Trophoblast cell (in vitro differentiated cells and primary cell): ENCODE measurements at regions not wholly inside any gene's neighbourhood (a gene's known extent, or its start where the extent isn't known, plus 50 kb on each side); places are given as distances from the start of the nearest gene placed in this dataset.
A peak's percentile ranks its signal among the peaks of the same experiment; 100 is the strongest.

Experiments used
- DNase-seq, 2 donors: peaks; one replicate each; pipeline ENCODE4 v3.0.0-alpha.2; 2016
- H2AFZ ChIP-seq: 2 replicates; pipeline ENCODE4 v1.6.1; 2013; ENCODE audit warnings: low read length, moderate library complexity, mild to moderate bottlenecking; ENCODE audit not compliant: insufficient read depth, poor library complexity
- H2AK5ac ChIP-seq: 2 replicates; pipeline ENCODE4 v1.6.1; 2013; ENCODE audit warnings: mild to moderate bottlenecking, low read length
- H2BK120ac ChIP-seq: 2 replicates; pipeline ENCODE4 v1.6.1; 2013; ENCODE audit warnings: low read length, mild to moderate bottlenecking, moderate library complexity; ENCODE audit not compliant: insufficient read depth, poor library complexity
- H2BK12ac ChIP-seq: 2 replicates; pipeline ENCODE4 v1.6.1; 2013; ENCODE audit warnings: mild to moderate bottlenecking, low read length, moderate library complexity
- H2BK5ac ChIP-seq: 2 replicates; pipeline ENCODE4 v1.6.1; 2013; ENCODE audit warnings: low read length, low read depth, moderate library complexity, mild to moderate bottlenecking; ENCODE audit not compliant: poor library complexity
- H3K14ac ChIP-seq: 2 replicates; pipeline ENCODE4 v1.6.1; 2013; ENCODE audit warnings: mild to moderate bottlenecking, low read length
- H3K18ac ChIP-seq: 2 replicates; pipeline ENCODE4 v1.6.1; 2013; ENCODE audit warnings: mild to moderate bottlenecking, low read length
- H3K23ac ChIP-seq: 2 replicates; pipeline ENCODE4 v1.6.1; 2013; ENCODE audit warnings: low read length
- H3K27ac ChIP-seq: 2 replicates; pipeline ENCODE4 v1.5.1; 2013; ENCODE audit warnings: low read depth, mild to moderate bottlenecking, inconsistent platforms, low read length, moderate library complexity
- H3K27me3 ChIP-seq: 2 replicates; pipeline ENCODE4 v1.6.1; 2013; ENCODE audit warnings: inconsistent platforms, mild to moderate bottlenecking, low read length, moderate library complexity; ENCODE audit not compliant: insufficient read depth
- H3K36me3 ChIP-seq, 2 experiments: 1 replicate in 1 of 2; 2 replicates in 1 of 2; pipeline ENCODE4 v1.6.1; 2013; ENCODE audit warnings: low read length in 2 of 2, mild to moderate bottlenecking in 2 of 2, moderate library complexity in 1 of 2; ENCODE audit not compliant: insufficient read depth in 2 of 2, control insufficient read depth in 1 of 2
- H3K4ac ChIP-seq: 2 replicates; pipeline ENCODE4 v1.6.1; 2013; ENCODE audit warnings: low read depth, mild to moderate bottlenecking, low read length, moderate library complexity
- H3K4me1 ChIP-seq, 2 experiments: 1 replicate in 1 of 2; 2 replicates in 1 of 2; pipeline ENCODE4 v1.6.1; 2013; ENCODE audit warnings: low read length in 2 of 2, mild to moderate bottlenecking in 2 of 2, moderate library complexity in 1 of 2; ENCODE audit not compliant: insufficient read depth in 2 of 2, control insufficient read depth in 1 of 2
- H3K4me2 ChIP-seq: 2 replicates; pipeline ENCODE4 v1.6.1; 2013; ENCODE audit warnings: inconsistent platforms, mild to moderate bottlenecking, low read length, moderate library complexity
- H3K4me3 ChIP-seq: 2 replicates; pipeline ENCODE4 v1.5.1; 2013; ENCODE audit warnings: mild to moderate bottlenecking, low read depth, low read length, inconsistent platforms
- H3K79me1 ChIP-seq: one replicate; pipeline ENCODE4 v1.6.1; 2013; ENCODE audit warnings: low read length
- H3K79me2 ChIP-seq: 2 replicates; pipeline ENCODE4 v1.6.1; 2013; ENCODE audit warnings: low read length, mild to moderate bottlenecking; ENCODE audit not compliant: control insufficient read depth, insufficient read depth, poor library complexity
- H3K9ac ChIP-seq: 2 replicates; pipeline ENCODE4 v1.6.1; 2013; ENCODE audit warnings: mild to moderate bottlenecking, low read length
- H3K9me3 ChIP-seq: 2 replicates; pipeline ENCODE4 v1.6.1; 2013; ENCODE audit warnings: low read depth, mild to moderate bottlenecking, control low read depth, inconsistent platforms, low read length; ENCODE audit not compliant: insufficient read depth
- H4K12ac ChIP-seq: 2 replicates; pipeline ENCODE4 v1.6.1; 2013; ENCODE audit warnings: low read depth, mild to moderate bottlenecking, low read length, moderate library complexity
- H4K8ac ChIP-seq: 2 replicates; pipeline ENCODE4 v1.6.1; 2013; ENCODE audit warnings: low read depth, mild to moderate bottlenecking, low read length, moderate library complexity
- H4K91ac ChIP-seq: one replicate; pipeline ENCODE4 v1.6.1; 2013; ENCODE audit warnings: low read depth, mild to moderate bottlenecking, low read length, moderate library complexity
- WGBS: extraction: QIAGEN DNeasy Blood & Tissue Kit; methylation state at CpG from one replicate; pipeline ENCODE4 v1.1.7; 2013; ENCODE audit warnings: missing lambda C conversion rate; ENCODE audit not compliant: insufficient read length, insufficient coverage; ENCODE audit errors: extremely low coverage; 5-methylcytosine and 5-hydroxymethylcytosine counted together

DNA sequence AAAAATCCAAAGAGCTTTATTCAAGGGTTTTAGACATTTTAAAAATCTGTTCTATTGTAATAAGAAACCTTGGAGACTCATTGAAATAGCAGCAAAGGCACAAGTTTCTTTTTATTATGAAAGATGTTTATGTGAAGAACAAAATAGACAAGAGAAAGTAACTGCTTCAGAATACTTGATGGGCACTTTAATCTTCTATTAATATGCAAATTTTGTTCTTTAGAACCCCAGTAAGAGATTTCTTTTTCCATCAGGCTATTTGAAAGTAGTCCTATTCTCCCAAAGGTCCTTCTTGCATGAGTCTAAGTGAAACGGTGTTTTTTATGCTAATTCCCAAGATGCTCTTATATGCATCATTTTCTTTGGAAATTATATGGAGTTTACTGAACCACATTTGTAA is 602.0 kb downstream of the EFNA5 start:
- Histone ChIP-seq H3K4me2 (no peak overlapping the region), H3K9me3 (no peaks in the 10 kb centered on the region)

DNA sequence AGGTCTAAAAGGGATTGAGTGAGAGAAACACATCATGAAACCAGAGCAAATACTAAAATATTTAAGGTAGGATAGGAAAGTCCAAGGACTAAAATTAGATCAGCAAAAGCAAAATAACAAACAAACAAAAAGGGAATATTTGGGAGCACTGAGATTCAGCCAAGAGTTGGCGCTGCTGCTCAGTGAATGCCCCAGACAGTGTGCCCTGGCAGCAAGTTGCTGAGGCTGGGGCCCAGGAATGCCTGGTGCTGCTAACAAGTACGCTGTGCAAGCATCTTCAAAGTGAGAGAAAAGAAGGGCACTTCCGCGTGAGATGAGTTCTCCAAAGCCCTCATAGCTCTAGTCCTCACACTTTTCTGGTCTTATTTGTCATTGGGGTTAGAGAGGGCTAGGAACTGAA is 603.3 kb downstream of the EFNA5 start:
- Histone ChIP-seq H3K4me2 (no peak overlapping the region), H3K27me3 (no peaks in the 10 kb centered on the region), H3K9ac (no peak overlapping the region), H3K4me1 (no peaks in the 10 kb centered on the region), H3K18ac (no peak overlapping the region), H3K9me3 (no peaks in the 10 kb centered on the region), H3K4ac (no peak overlapping the region), H3K4me3 (no peak overlapping the region), H2BK12ac (no peak overlapping the region), H3K27ac (no peak overlapping the region), H3K79me1 (peaks cover 3% of the 10 kb centered on the region), H2BK5ac (no peak overlapping the region), H3K36me3 (no peaks in the 10 kb centered on the region), H3K23ac (no peak overlapping the region), H3K79me2 (no peaks in the 10 kb centered on the region), H4K8ac (no peak overlapping the region), H2AFZ (no peak overlapping the region), H4K12ac (no peak overlapping the region), H3K14ac (no peak overlapping the region), H2BK120ac (no peak overlapping the region), H2AK5ac (no peak overlapping the region), H4K91ac (no peak overlapping the region)
- WGBS: no CpG with 5 or more reads among the region's 4 CpGs
- DNase-seq: no peak

More for the DNA sequence above, 602.0 kb downstream of the EFNA5 start:
- Histone ChIP-seq H2BK12ac (no peak overlapping the region), H2AFZ (no peak overlapping the region), H2AK5ac (no peak overlapping the region), H4K12ac (no peak overlapping the region), H3K4ac (no peak overlapping the region), H3K79me2 (no peaks in the 10 kb centered on the region), H3K27me3 (no peaks in the 10 kb centered on the region), H4K91ac (no peak overlapping the region), H3K27ac (no peak overlapping the region), H3K4me1 (no peaks in the 10 kb centered on the region), H3K4me3 (no peak overlapping the region), H2BK120ac (no peak overlapping the region), H3K23ac (no peak overlapping the region), H3K36me3 (no peaks in the 10 kb centered on the region), H3K14ac (no peak overlapping the region), H2BK5ac (no peak overlapping the region), H3K9ac (no peak overlapping the region), H4K8ac (no peak overlapping the region), H3K79me1 (peaks cover 3% of the 10 kb centered on the region), H3K18ac (no peak overlapping the region)
- DNase-seq: no peak
- WGBS: no CpG with 5 or more reads among the region's 1 CpG

DNA sequence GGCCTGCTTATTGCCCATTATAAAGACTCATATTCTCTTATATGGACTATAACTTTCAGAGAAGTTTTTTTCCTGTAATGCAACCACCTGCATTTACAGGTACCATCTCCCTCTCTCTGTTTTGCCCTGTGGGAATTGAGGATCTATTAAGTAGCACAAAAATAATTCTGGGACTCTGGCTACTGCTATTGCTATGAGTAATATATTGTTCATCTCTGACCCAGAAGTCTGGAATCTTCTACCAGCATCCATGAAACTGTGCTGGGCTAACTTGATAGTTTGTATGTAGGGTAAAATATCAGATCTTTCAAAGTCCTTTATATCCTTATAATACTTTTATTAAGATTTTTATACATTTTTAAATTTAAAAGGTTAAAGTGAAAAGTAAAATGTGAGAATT is 607.2 kb downstream of the EFNA5 start:
- Histone ChIP-seq H4K8ac (no peak overlapping the region), H3K9me3 (no peaks in the 10 kb centered on the region), H3K79me2 (no peaks in the 10 kb centered on the region), H2AK5ac (no peak overlapping the region), H3K23ac (no peak overlapping the region), H3K79me1 (peaks cover 3% of the 10 kb centered on the region), H3K36me3 (no peaks in the 10 kb centered on the region), H3K27ac (no peak overlapping the region), H3K14ac (no peak overlapping the region), H3K27me3 (no peaks in the 10 kb centered on the region), H2BK5ac (no peak overlapping the region), H3K4me1 (no peaks in the 10 kb centered on the region), H2BK120ac (no peak overlapping the region), H4K91ac (no peak overlapping the region), H2AFZ (no peak overlapping the region), H2BK12ac (no peak overlapping the region), H3K18ac (no peak overlapping the region), H4K12ac (no peak overlapping the region), H3K9ac (no peak overlapping the region), H3K4me3 (no peak overlapping the region), H3K4me2 (no peak overlapping the region), H3K4ac (no peak overlapping the region)
- DNase-seq: peak; percentile 33 to 77

DNA sequence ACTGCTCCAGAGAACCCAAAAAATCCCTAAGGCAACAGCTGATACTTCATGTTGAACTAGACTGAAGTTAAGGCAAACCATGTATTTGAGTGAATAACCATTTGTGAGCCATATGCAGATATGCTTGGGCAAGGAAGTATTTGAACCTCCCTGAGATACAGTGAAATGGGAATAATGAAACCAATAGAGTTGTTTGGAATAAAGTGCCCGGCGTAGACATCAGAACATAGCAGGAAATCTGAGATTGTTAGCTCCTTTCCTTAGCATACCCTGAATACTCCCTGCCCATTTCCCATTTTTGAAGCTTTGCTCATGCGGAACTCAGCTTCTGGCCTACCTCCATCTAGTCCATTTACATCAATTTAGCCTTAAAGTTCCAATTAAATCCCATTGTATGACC is 611.9 kb downstream of the EFNA5 start:
- no peak overlapping the region for H3K18ac ChIP-seq
- H2BK12ac ChIP-seq: no peak overlapping the region
- H3K9ac ChIP-seq: no peak overlapping the region
- H3K4me1 ChIP-seq: no peaks in the 10 kb centered on the region
- no peak overlapping the region for H3K4me3 ChIP-seq
- H4K91ac ChIP-seq: no peak overlapping the region
- H3K4ac ChIP-seq: no peak overlapping the region
- H3K27me3 ChIP-seq: no peaks in the 10 kb centered on the region
- H3K14ac ChIP-seq: no peak overlapping the region
- H3K79me1 ChIP-seq: no peaks in the 10 kb centered on the region
- no peak overlapping the region for H3K23ac ChIP-seq
- H3K9me3 ChIP-seq: no peaks in the 10 kb centered on the region
- peak in 1 of 2 donors; percentile 22 for DNase-seq
- H4K8ac ChIP-seq: no peak overlapping the region
- no peak overlapping the region for H2BK120ac ChIP-seq
- H2AFZ ChIP-seq: no peak overlapping the region
- no peak overlapping the region for H4K12ac ChIP-seq
- H2AK5ac ChIP-seq: no peak overlapping the region
- H3K36me3 ChIP-seq: no peaks in the 10 kb centered on the region
- H2BK5ac ChIP-seq: no peak overlapping the region
- no CpG with 5 or more reads among the region's 3 CpGs for WGBS
- H3K4me2 ChIP-seq: no peak overlapping the region
- no peak overlapping the region for H3K27ac ChIP-seq
- no peaks in the 10 kb centered on the region for H3K79me2 ChIP-seq
